Adrenal gland (tissue), 9 donors: ENCODE measurements at regions not wholly inside any gene's neighbourhood (a gene's known extent, or its start where the extent isn't known, plus 50 kb on each side); places are given as distances from the start of the nearest gene placed in this dataset.
A peak's percentile ranks its signal among the peaks of the same experiment; 100 is the strongest.

Source experiments
- DNase-seq, 7 donors: peaks; one replicate each; pipeline ENCODE4 v3.0.0-alpha.2; 2019 to 2020
- H3K27ac ChIP-seq, 5 donors: fragments of 200-600 bp; sonication (generic) in 4 of 5; 1 replicate in 3 of 5; 2 replicates in 2 of 5; pipeline versions ENCODE4 v1.5.1 to v1.8.0; 2016 to 2020; ENCODE audit warnings: mild to moderate bottlenecking in 1 of 5
- H3K27me3 ChIP-seq: fragments of 200-600 bp; 2 replicates; pipeline ENCODE4 v1.8.0; 2021
- H3K36me3 ChIP-seq, 2 donors: fragments of 200-600 bp; replicated peaks in 1 of 2; 1 replicate in 1 of 2; 2 replicates in 1 of 2; pipeline versions ENCODE4 v1.5.1 to v1.8.0; 2018 to 2022
- H3K4me1 ChIP-seq, 2 donors: fragments of 200-600 bp; replicated peaks in 1 of 2; 1 replicate in 1 of 2; 2 replicates in 1 of 2; pipeline versions ENCODE4 v1.5.1 to v1.8.0; 2018 to 2021
- H3K4me3 ChIP-seq, 4 donors: fragments of 200-600 bp; sonication (generic) in 3 of 4; one replicate each; pipeline ENCODE4 v1.5.1; 2016 to 2018
- H3K9me3 ChIP-seq, 3 donors: fragments of 200-600 bp; sonication (generic) in 1 of 3; replicated peaks in 1 of 3; 1 replicate in 2 of 3; 2 replicates in 1 of 3; pipeline versions ENCODE4 v1.5.1 to v1.8.0; 2016 to 2021
- POLR2A ChIP-seq, 2 donors: fragments of 450-650 bp; IDR thresholded peaks; one replicate each; pipeline ENCODE4 v1.6.1; 2017; ENCODE audit warnings: antibody characterized with exemption in 2 of 2, mild to moderate bottlenecking in 2 of 2, moderate library complexity in 1 of 2
- WGBS, 4 donors: extraction: QIAGEN DNeasy Blood & Tissue Kit in 2 of 4; methylation state at CpG; one replicate each; pipeline versions ENCODE4 v1.1.5 to v1.1.7; 2013 to 2017; 5-methylcytosine and 5-hydroxymethylcytosine counted together
- intact Hi-C, 2 donors: fragments of 100-400 bp; cut with DNase I; formaldehyde crosslinking; loops; one replicate each; pipeline versions ENCODE4 v1.14.1 to v1.15.0; 2022 to 2023
- TF ChIP-seq, protein P1 (sequence below), 6 experiments: fragments of 450-650 bp in 4 of 6; fragments of 200-600 bp in 2 of 6; sonication (generic) in 1 of 6; IDR thresholded peaks; 1 replicate in 5 of 6; 2 replicates in 1 of 6; pipeline versions ENCODE4 v1.5.1 to v1.8.0; 2016 to 2021; ENCODE audit warnings: antibody characterized with exemption in 6 of 6, mild to moderate bottlenecking in 2 of 6, moderate library complexity in 1 of 6
- donor health status: healthy with polysubstance abuse.
- donor health status: Bipolar disorder and iron deficiency.
- donor health status: DM: yes; HTN: yes; CAD: no.
- donor health status: DM: no; HTN: no; CAD: no.
- donor health status: DM: no; HTN: no; CAD: no.

- no peaks in the 10 kb centered on the region for H3K4me1 ChIP-seq
- peaks cover 0 to 24% of the 10 kb centered on the region in 2 donors for H3K36me3 ChIP-seq
- no peak overlapping the region for H3K4me3 ChIP-seq
- H3K27me3 ChIP-seq = no peaks in the 10 kb centered on the region
- TF ChIP-seq, protein P1, sequence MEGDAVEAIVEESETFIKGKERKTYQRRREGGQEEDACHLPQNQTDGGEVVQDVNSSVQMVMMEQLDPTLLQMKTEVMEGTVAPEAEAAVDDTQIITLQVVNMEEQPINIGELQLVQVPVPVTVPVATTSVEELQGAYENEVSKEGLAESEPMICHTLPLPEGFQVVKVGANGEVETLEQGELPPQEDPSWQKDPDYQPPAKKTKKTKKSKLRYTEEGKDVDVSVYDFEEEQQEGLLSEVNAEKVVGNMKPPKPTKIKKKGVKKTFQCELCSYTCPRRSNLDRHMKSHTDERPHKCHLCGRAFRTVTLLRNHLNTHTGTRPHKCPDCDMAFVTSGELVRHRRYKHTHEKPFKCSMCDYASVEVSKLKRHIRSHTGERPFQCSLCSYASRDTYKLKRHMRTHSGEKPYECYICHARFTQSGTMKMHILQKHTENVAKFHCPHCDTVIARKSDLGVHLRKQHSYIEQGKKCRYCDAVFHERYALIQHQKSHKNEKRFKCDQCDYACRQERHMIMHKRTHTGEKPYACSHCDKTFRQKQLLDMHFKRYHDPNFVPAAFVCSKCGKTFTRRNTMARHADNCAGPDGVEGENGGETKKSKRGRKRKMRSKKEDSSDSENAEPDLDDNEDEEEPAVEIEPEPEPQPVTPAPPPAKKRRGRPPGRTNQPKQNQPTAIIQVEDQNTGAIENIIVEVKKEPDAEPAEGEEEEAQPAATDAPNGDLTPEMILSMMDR (IDR thresholded peaks at IDR 0.05) = no peak
- no peak for TF ChIP-seq POLR2A (IDR thresholded peaks at IDR 0.05)
- no peak overlapping the region for H3K27ac ChIP-seq
- intact Hi-C loops = no loop called here
- 73 to 89% (median 81%) methylated on average over 7 of the region's 7 CpGs for WGBS, 4 donors
- no peak for DNase-seq
- H3K9me3 ChIP-seq = no peaks in the 10 kb centered on the region
These were observed 103.9 kb upstream of the DMRT1 start for GRCh38 chr9:737400-738120.

DNA sequence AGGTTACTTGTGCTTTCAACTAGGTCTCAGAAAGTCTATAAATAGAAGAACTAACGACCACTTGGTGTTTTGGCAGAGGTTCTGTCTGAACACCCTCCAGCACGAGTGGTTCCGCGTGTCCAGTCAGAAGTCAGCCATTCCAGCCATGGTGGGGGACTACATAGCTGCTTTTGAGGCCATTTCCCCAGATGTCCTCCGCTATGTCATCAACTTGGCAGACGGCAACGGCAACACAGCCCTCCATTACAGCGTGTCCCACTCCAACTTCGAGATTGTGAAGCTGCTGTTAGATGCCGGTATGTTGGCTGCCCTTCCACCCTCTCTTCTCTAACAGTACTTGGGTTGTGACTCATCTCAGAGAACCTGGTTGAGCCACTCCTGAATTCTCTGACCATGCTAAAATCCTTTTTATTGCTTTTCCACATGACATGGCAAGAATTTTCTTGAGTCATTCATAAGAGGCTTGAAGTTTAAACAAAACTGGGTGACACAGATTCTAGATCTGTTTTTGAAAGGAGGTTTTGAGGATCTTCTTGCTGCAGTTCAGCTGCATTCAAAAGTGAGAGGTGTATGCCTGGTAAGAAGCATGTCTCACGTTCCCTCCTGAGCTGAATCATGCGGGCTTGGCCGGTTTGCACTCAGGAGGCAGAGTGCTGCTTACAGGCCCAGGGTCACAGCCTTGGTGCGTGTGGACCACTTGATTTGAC is 103.1 kb upstream of the DMRT1 start:
- WGBS, 4 donors = 76 to 83% (median 82%) methylated on average over 11 to 14 of the region's 14 CpGs
- TF ChIP-seq, protein P1 (IDR thresholded peaks at IDR 0.05) = no peak
- no peak for TF ChIP-seq POLR2A (IDR thresholded peaks at IDR 0.05)
- Histone ChIP-seq H3K27ac (peak overlapping the region in 1 of 5 donors; percentile 66), H3K4me3 (no peak overlapping the region), H3K9me3 (no peaks in the 10 kb centered on the region), H3K36me3 (peaks cover 0 to 24% of the 10 kb centered on the region in 2 donors), H3K27me3 (no peaks in the 10 kb centered on the region), H3K4me1 (no peaks in the 10 kb centered on the region)
- intact Hi-C loops = no loop called here
- DNase-seq = no peak

GRCh38 chr9:739362-739761 is 102.1 kb upstream of the DMRT1 start:
- intact Hi-C loops = no loop called here
- H3K4me3 ChIP-seq = no peak overlapping the region
- no peaks in the 10 kb centered on the region for H3K4me1 ChIP-seq
- peaks cover 0 to 24% of the 10 kb centered on the region in 2 donors for H3K36me3 ChIP-seq
- TF ChIP-seq, protein P1 (IDR thresholded peaks at IDR 0.05) = no peak
- TF ChIP-seq POLR2A (IDR thresholded peaks at IDR 0.05) = no peak
- no peak for DNase-seq
- H3K27ac ChIP-seq = no peak overlapping the region
- H3K9me3 ChIP-seq = no peaks in the 10 kb centered on the region
- no peaks in the 10 kb centered on the region for H3K27me3 ChIP-seq

DNA sequence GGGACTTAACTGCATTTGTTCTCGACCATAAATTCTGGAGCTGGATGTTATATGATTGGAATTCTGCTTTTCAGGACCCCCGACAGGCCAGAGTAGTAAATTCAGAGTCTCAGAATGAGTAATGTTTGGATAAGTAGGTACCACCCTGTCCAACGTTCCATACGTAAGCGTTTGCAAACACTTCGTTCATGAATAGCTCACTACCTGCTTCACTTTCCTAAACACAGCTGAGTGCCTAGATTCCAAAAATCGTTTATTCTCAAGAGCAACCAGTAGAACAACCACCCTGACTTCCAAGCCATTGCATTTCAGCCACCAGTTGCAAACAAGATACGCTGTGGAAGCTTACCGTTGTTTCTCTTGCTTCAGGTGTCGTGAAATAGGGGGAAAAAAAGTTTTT is 101.3 kb upstream of the DMRT1 start:
- 83 to 87% (median 86%) methylated on average over 10 of the region's 10 CpGs for WGBS, 4 donors
- Histone ChIP-seq H3K4me1 (no peaks in the 10 kb centered on the region), H3K9me3 (no peaks in the 10 kb centered on the region), H3K27me3 (no peaks in the 10 kb centered on the region), H3K36me3 (peaks cover 0 to 24% of the 10 kb centered on the region in 2 donors), H3K27ac (no peak overlapping the region), H3K4me3 (no peak overlapping the region)
- no peak for TF ChIP-seq POLR2A (IDR thresholded peaks at IDR 0.05)
- TF ChIP-seq, protein P1 (IDR thresholded peaks at IDR 0.05) = no peak
- intact Hi-C loops = no loop called here
- no peak for DNase-seq
